ENCODE measurements at regions not wholly inside any gene's neighbourhood (a gene's known extent, or its start where the extent isn't known, plus 50 kb on each side); places are given as distances from the start of the nearest gene placed in this dataset.
"Not testable (repeated sequence)": the region's sequence is repeated elsewhere in the genome, so short reads cannot be mapped to it uniquely, and the experiment has no call there.

GRCh38 chr3:105255350-105255749, 111.4 kb upstream of the ALCAM start:
- no peaks in the 10 kb centered on the region for H3K36me3 Mint-ChIP-seq (ENCODE audit: low read depth)
- H3K9me3 Mint-ChIP-seq, result peaks cover 2% of the 10 kb centered on the region
- H3K4me1 Mint-ChIP-seq (ENCODE audit: low read depth), result no peaks in the 10 kb centered on the region
- peaks cover under 1% of the 10 kb centered on the region for H3K27me3 Mint-ChIP-seq
- H3K4me3 Mint-ChIP-seq, result no peak overlapping the region
- H3K27ac Mint-ChIP-seq, result no peak overlapping the region
- no peak for DNase-seq

GRCh38 chr3:105259496-105259895, 107.2 kb upstream of the ALCAM start:
- no peak overlapping the region for H3K27ac Mint-ChIP-seq
- H3K4me3 Mint-ChIP-seq, result no peak overlapping the region
- DNase-seq, result no peak
- H3K9me3 Mint-ChIP-seq, result peaks cover 2% of the 10 kb centered on the region
- H3K4me1 Mint-ChIP-seq (ENCODE audit: low read depth), result no peaks in the 10 kb centered on the region
- no peaks in the 10 kb centered on the region for H3K36me3 Mint-ChIP-seq (ENCODE audit: low read depth)
- peaks cover 10% of the 10 kb centered on the region for H3K27me3 Mint-ChIP-seq

GRCh38 chr3:105260385-105260784, 106.3 kb upstream of the ALCAM start:
- no peak for DNase-seq
- Mint-ChIP-seq H3K4me3 (no peak overlapping the region), H3K4me1 (ENCODE audit: low read depth) (no peaks in the 10 kb centered on the region), H3K27me3 (peaks cover 10% of the 10 kb centered on the region), H3K36me3 (ENCODE audit: low read depth) (no peaks in the 10 kb centered on the region), H3K27ac (no peak overlapping the region), H3K9me3 (peaks cover 2% of the 10 kb centered on the region)

GRCh38 chr3:105274536-105274935, 92.2 kb upstream of the ALCAM start:
- Mint-ChIP-seq H3K27ac (no peak overlapping the region), H3K4me3 (no peak overlapping the region), H3K36me3 (ENCODE audit: low read depth) (no peaks in the 10 kb centered on the region), H3K4me1 (ENCODE audit: low read depth) (no peaks in the 10 kb centered on the region), H3K9me3 (no peaks in the 10 kb centered on the region), H3K27me3 (peaks cover 10% of the 10 kb centered on the region)
- no peak for DNase-seq

GRCh38 chr3:105274958-105275357, 91.8 kb upstream of the ALCAM start:
- no peaks in the 10 kb centered on the region for H3K4me1 Mint-ChIP-seq (ENCODE audit: low read depth)
- H3K27ac Mint-ChIP-seq, result no peak overlapping the region
- peaks cover 10% of the 10 kb centered on the region for H3K27me3 Mint-ChIP-seq

GRCh38 chr3:105277656-105278055, 89.1 kb upstream of the ALCAM start:
- DNase-seq, result no peak
- Mint-ChIP-seq H3K4me3 (no peak overlapping the region), H3K27me3 (peaks cover 10% of the 10 kb centered on the region), H3K27ac (no peak overlapping the region), H3K36me3 (ENCODE audit: low read depth) (no peaks in the 10 kb centered on the region), H3K9me3 (no peaks in the 10 kb centered on the region), H3K4me1 (ENCODE audit: low read depth) (no peaks in the 10 kb centered on the region)

More at GRCh38 chr3:105274958-105275357, 91.8 kb upstream of the ALCAM start:
- no peak overlapping the region for H3K4me3 Mint-ChIP-seq
- H3K36me3 Mint-ChIP-seq (ENCODE audit: low read depth), result no peaks in the 10 kb centered on the region
- no peaks in the 10 kb centered on the region for H3K9me3 Mint-ChIP-seq
- no peak for DNase-seq

- no peaks in the 10 kb centered on the region for H3K4me1 Mint-ChIP-seq (ENCODE audit: low read depth)
- H3K4me3 Mint-ChIP-seq, result no peak overlapping the region
- H3K36me3 Mint-ChIP-seq (ENCODE audit: low read depth), result no peaks in the 10 kb centered on the region
- no peaks in the 10 kb centered on the region for H3K9me3 Mint-ChIP-seq
- no peak for DNase-seq
- peaks cover 12% of the 10 kb centered on the region for H3K27me3 Mint-ChIP-seq
- H3K27ac Mint-ChIP-seq, result no peak overlapping the region
Measured at GRCh38 chr3:105278688-105279087, 88.0 kb upstream of the ALCAM start.

GRCh38 chr3:105281989-105282388, 84.7 kb upstream of the ALCAM start:
- H3K36me3 Mint-ChIP-seq (ENCODE audit: low read depth), result no peaks in the 10 kb centered on the region
- no peak for DNase-seq

GRCh38 chr3:105284876-105285275, 81.8 kb upstream of the ALCAM start:
- H3K9me3 Mint-ChIP-seq, result no peaks in the 10 kb centered on the region
- no peak overlapping the region for H3K4me3 Mint-ChIP-seq
- DNase-seq, result no peak
- H3K27me3 Mint-ChIP-seq, result peaks cover 4% of the 10 kb centered on the region
- H3K27ac Mint-ChIP-seq, result no peak overlapping the region
- H3K4me1 Mint-ChIP-seq (ENCODE audit: low read depth), result no peaks in the 10 kb centered on the region
- H3K36me3 Mint-ChIP-seq (ENCODE audit: low read depth), result no peaks in the 10 kb centered on the region

More at GRCh38 chr3:105281989-105282388, 84.7 kb upstream of the ALCAM start:
- no peak overlapping the region for H3K4me3 Mint-ChIP-seq
- H3K27me3 Mint-ChIP-seq, result peaks cover 12% of the 10 kb centered on the region
- H3K4me1 Mint-ChIP-seq (ENCODE audit: low read depth), result no peaks in the 10 kb centered on the region
- H3K27ac Mint-ChIP-seq, result no peak overlapping the region
- no peaks in the 10 kb centered on the region for H3K9me3 Mint-ChIP-seq

GRCh38 chr3:105285653-105286241, 81.0 kb upstream of the ALCAM start:
- Mint-ChIP-seq H3K9me3 (no peaks in the 10 kb centered on the region), H3K4me1 (ENCODE audit: low read depth) (no peaks in the 10 kb centered on the region), H3K36me3 (ENCODE audit: low read depth) (no peaks in the 10 kb centered on the region), H3K27ac (no peak overlapping the region), H3K27me3 (peaks cover 5% of the 10 kb centered on the region), H3K4me3 (no peak overlapping the region)
- no peak for DNase-seq

- Mint-ChIP-seq H3K36me3 (ENCODE audit: low read depth) (no peaks in the 10 kb centered on the region), H3K4me3 (no peak overlapping the region), H3K27ac (no peak overlapping the region), H3K27me3 (peaks cover 11% of the 10 kb centered on the region), H3K9me3 (peaks cover 8% of the 10 kb centered on the region), H3K4me1 (ENCODE audit: low read depth) (no peaks in the 10 kb centered on the region)
- no peak for DNase-seq
Measured at GRCh38 chr3:105293441-105293840, 73.3 kb upstream of the ALCAM start.

GRCh38 chr3:105296182-105296822, 70.4 kb upstream of the ALCAM start:
- not testable (repeated sequence) for H3K36me3 Mint-ChIP-seq (ENCODE audit: low read depth); H3K27me3 Mint-ChIP-seq; H3K9me3 Mint-ChIP-seq; H3K4me3 Mint-ChIP-seq; DNase-seq; H3K27ac Mint-ChIP-seq; H3K4me1 Mint-ChIP-seq (ENCODE audit: low read depth)

GRCh38 chr3:105304487-105304886, 62.2 kb upstream of the ALCAM start:
- no peak overlapping the region for H3K27ac Mint-ChIP-seq
- H3K27me3 Mint-ChIP-seq, result no peaks in the 10 kb centered on the region
- H3K4me1 Mint-ChIP-seq (ENCODE audit: low read depth), result no peaks in the 10 kb centered on the region
- no peaks in the 10 kb centered on the region for H3K36me3 Mint-ChIP-seq (ENCODE audit: low read depth)
- H3K9me3 Mint-ChIP-seq, result peaks cover 16% of the 10 kb centered on the region
- no peak for DNase-seq
- H3K4me3 Mint-ChIP-seq, result no peak overlapping the region

- no peaks in the 10 kb centered on the region for H3K9me3 Mint-ChIP-seq
- no peak for DNase-seq
Measured at GRCh38 chr3:105315144-105315543, 51.6 kb upstream of the ALCAM start.

GRCh38 chr3:105315815-105316214, 50.9 kb upstream of the ALCAM start:
- H3K4me1 Mint-ChIP-seq (ENCODE audit: low read depth), result no peaks in the 10 kb centered on the region
- no peak for DNase-seq
- H3K4me3 Mint-ChIP-seq, result no peak overlapping the region
- H3K27me3 Mint-ChIP-seq, result no peaks in the 10 kb centered on the region
- no peaks in the 10 kb centered on the region for H3K9me3 Mint-ChIP-seq
- no peaks in the 10 kb centered on the region for H3K36me3 Mint-ChIP-seq (ENCODE audit: low read depth)
- H3K27ac Mint-ChIP-seq, result no peak overlapping the region

More at GRCh38 chr3:105315144-105315543, 51.6 kb upstream of the ALCAM start:
- Mint-ChIP-seq H3K4me3 (no peak overlapping the region), H3K27ac (no peak overlapping the region), H3K4me1 (ENCODE audit: low read depth) (no peaks in the 10 kb centered on the region), H3K36me3 (ENCODE audit: low read depth) (no peaks in the 10 kb centered on the region), H3K27me3 (no peaks in the 10 kb centered on the region)

Measured in activated T-cell treated with anti-CD3 and anti-CD28 coated beads, Interleukin-2, amount 50 U/mL, for 24 hours (primary cell).